ENCODE measurements at regions not wholly inside any gene's neighbourhood (a gene's known extent, or its start where the extent isn't known, plus 50 kb on each side); places are given as distances from the start of the nearest gene placed in this dataset.

DNA sequence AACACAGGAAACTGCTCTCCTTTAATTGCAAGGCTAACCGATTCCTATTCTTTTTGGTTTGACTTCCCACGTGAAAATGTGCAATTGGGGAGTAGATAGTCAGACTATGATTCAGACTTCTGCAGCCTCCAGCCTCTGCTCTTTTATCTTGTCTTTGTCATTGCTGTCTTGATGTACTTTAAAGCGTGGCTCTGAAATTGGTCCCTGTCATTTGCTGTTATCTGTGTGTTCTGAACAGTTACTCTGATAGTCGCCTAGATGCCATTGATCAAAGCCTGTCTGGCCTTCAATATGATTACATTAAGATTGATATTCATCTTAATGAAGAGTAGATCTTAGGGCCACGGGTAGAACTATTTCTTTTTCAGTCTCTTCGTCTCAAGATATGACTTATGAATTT lies 799.2 kb downstream of the REEP3 start:
- no peaks in the 10 kb centered on the region for H3K4me1 Mint-ChIP-seq
- no peak for ATAC-seq (ENCODE audit: low read depth)
- H3K27me3 Mint-ChIP-seq: no peaks in the 10 kb centered on the region
- intact Hi-C loops (cut with micrococcal nuclease): no loop called here
- no peaks in the 10 kb centered on the region for H3K36me3 Mint-ChIP-seq (ENCODE audit: low read depth)
- CTCF ChIA-PET: no interaction called here
- POLR2A ChIA-PET: no interaction called here
- H3K27ac Mint-ChIP-seq: no peak overlapping the region
- TF ChIP-seq, protein P1, sequence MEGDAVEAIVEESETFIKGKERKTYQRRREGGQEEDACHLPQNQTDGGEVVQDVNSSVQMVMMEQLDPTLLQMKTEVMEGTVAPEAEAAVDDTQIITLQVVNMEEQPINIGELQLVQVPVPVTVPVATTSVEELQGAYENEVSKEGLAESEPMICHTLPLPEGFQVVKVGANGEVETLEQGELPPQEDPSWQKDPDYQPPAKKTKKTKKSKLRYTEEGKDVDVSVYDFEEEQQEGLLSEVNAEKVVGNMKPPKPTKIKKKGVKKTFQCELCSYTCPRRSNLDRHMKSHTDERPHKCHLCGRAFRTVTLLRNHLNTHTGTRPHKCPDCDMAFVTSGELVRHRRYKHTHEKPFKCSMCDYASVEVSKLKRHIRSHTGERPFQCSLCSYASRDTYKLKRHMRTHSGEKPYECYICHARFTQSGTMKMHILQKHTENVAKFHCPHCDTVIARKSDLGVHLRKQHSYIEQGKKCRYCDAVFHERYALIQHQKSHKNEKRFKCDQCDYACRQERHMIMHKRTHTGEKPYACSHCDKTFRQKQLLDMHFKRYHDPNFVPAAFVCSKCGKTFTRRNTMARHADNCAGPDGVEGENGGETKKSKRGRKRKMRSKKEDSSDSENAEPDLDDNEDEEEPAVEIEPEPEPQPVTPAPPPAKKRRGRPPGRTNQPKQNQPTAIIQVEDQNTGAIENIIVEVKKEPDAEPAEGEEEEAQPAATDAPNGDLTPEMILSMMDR (IDR thresholded peaks at IDR 0.05): no peak
- DNase-seq: no peak
- peaks cover 8% of the 10 kb centered on the region for H3K9me3 Mint-ChIP-seq
- no peak overlapping the region for H3K4me3 Mint-ChIP-seq

DNA sequence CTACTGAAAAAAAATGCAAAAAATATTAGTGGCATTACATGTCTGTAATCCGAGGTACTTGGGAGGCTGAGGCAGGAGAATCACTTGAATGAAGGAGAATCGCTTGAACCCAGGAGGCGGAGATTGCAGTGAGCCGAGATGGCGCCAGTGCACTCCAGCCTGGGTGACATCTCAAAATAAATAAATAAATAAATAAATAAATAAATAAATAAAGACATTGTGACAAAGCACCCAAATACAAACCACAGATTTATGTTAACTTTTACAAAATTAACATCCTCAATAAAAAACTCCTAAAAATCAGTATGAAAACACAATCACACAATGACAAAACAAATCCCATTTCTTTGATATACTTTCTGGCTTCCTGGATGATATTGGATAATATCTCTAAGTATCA lies 808.3 kb downstream of the REEP3 start:
- TF ChIP-seq, protein P1 (IDR thresholded peaks at IDR 0.05): no peak
- POLR2A ChIA-PET: no interaction called here
- Mint-ChIP-seq H3K9me3 (peaks cover 15% of the 10 kb centered on the region), H3K27ac (no peak overlapping the region), H3K36me3 (ENCODE audit: low read depth) (no peaks in the 10 kb centered on the region), H3K4me3 (no peak overlapping the region), H3K4me1 (no peaks in the 10 kb centered on the region), H3K27me3 (no peaks in the 10 kb centered on the region)
- CTCF ChIA-PET: no interaction called here
- no peak for DNase-seq
- intact Hi-C loops (cut with micrococcal nuclease): no loop called here
- ATAC-seq (ENCODE audit: low read depth): no peak

DNA sequence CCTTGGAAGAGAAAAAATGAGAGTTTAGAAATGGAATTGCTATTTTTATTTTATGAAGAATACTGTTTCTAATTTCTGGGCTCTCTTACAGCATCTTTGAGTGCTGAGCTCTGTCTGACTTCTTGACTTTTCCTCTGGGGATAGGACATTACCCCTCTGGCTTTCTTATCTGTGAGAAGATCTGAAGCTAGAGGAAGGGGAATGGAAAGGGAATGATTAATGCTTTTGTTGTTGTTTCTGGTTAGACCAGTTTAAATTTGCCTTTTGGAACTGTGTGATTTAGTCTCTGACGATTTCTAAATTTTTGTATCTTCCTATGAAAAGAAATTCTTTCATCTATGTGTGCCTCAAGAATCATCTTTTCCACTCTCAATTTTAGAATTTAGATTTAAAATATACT lies 811.4 kb downstream of the REEP3 start:
- TF ChIP-seq, protein P1 (IDR thresholded peaks at IDR 0.05): no peak
- Mint-ChIP-seq H3K4me1 (no peaks in the 10 kb centered on the region), H3K27me3 (no peaks in the 10 kb centered on the region), H3K27ac (no peak overlapping the region), H3K36me3 (ENCODE audit: low read depth) (no peaks in the 10 kb centered on the region), H3K4me3 (no peak overlapping the region), H3K9me3 (peaks cover 1% of the 10 kb centered on the region)
- DNase-seq (no peak), ATAC-seq (ENCODE audit: low read depth) (no peak)
- ChIA-PET CTCF (no interaction called here), POLR2A (no interaction called here)
- intact Hi-C loops (cut with micrococcal nuclease): no loop called here

DNA sequence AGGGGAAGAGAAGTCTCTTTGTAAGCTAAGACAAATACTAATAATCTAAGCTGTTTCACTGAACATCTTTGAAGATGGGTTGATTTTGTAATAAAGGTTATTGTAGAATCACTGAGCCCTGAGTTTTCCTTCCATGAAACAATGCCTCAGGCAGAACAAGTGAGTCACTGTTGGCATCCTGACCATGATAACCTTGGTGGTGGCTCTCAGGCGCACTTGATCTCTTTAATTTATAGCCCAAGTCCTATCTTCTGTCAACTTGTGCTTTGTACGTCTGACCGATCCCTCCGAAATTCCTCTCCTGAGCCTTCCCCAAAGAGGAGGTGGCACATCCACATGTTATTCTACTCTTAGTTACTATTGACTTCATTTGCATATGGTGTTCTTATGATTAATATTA lies 812.9 kb downstream of the REEP3 start:
- no peaks in the 10 kb centered on the region for H3K4me1 Mint-ChIP-seq
- H3K27ac Mint-ChIP-seq: no peak overlapping the region
- POLR2A ChIA-PET: no interaction called here

DNA sequence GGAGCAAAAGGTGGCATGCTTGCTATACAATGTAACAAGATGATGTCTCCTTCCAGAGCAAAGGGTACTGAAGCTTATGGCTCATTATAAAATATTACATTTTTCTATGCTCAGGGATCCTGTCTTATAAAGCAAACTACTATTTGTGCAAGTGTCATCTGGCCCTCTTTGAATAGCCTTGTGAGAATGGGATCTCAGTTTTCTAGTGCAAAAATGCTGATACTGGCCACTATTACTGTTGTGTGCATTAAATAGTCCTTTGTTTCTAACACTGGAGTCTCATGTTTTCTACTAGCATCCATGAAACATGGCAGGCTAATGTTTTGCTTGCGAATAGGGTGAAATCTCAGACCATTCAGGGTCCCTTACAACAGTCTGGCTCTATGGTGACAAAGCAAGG lies 823.0 kb downstream of the REEP3 start:
- POLR2A ChIA-PET: no interaction called here
- Mint-ChIP-seq H3K9me3 (peaks cover 2% of the 10 kb centered on the region), H3K27me3 (no peaks in the 10 kb centered on the region), H3K4me3 (no peak overlapping the region), H3K27ac (no peak overlapping the region), H3K36me3 (ENCODE audit: low read depth) (no peaks in the 10 kb centered on the region), H3K4me1 (no peaks in the 10 kb centered on the region)
- DNase-seq (no peak), ATAC-seq (ENCODE audit: low read depth) (no peak)
- TF ChIP-seq, protein P1 (IDR thresholded peaks at IDR 0.05): no peak
- CTCF ChIA-PET: no interaction called here
- intact Hi-C loops (cut with micrococcal nuclease): no loop called here

More for the DNA sequence above, 812.9 kb downstream of the REEP3 start:
- no peak for ATAC-seq (ENCODE audit: low read depth)
- Mint-ChIP-seq H3K4me3 (no peak overlapping the region), H3K36me3 (ENCODE audit: low read depth) (no peaks in the 10 kb centered on the region), H3K9me3 (no peaks in the 10 kb centered on the region), H3K27me3 (no peaks in the 10 kb centered on the region)
- DNase-seq: no peak
- CTCF ChIA-PET: no interaction called here
- TF ChIP-seq, protein P1 (IDR thresholded peaks at IDR 0.05): no peak
- intact Hi-C loops (cut with micrococcal nuclease): no loop called here
